ENCODE measurements at regions not wholly inside any gene's neighbourhood (a gene's known extent, or its start where the extent isn't known, plus 50 kb on each side); places are given as distances from the start of the nearest gene placed in this dataset.

GRCh38 chr20:51092338-51092737 is 69.4 kb upstream of the KCNG1 start:
- no peak for DNase-seq

DNA sequence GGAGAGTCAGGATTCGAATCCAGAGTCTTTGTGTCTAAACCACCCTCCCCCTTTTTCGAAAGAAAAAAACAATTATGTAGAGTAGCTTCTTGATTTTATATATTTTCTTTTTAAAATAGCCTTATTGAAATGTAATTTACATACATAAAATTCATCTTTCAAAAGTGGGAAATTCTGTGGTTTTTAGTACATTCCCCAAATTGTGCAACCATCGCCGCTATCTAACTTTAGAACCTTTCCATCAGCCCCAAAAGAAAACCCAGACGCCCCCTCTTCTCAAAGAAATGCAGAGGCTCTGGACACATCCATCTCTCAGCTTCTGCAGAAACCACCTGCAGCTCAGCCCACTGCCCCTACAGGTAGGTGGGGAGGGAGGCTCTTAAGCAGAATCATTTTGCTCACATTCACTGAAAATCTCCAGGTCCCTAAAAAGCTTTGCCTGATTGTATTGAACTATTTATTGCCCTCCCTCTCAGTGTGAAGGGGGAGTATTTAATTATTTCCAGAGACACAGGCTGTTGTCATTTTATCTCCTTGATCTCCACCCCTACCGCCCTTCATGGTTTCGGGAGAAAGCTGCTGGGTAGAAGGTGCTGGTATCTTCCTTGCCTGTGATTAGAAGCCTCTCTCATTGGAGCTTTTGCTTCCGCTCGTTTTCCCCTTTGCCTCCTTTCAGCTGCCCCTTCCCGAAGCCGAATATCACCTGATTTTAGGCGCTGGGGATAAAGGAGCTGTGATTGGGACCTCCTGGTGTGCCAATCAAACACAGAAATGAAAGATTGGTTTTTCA is 68.7 kb upstream of the KCNG1 start:
- DNase-seq = peak in 2 of 3 experiments; percentile 51 to 82

DNA sequence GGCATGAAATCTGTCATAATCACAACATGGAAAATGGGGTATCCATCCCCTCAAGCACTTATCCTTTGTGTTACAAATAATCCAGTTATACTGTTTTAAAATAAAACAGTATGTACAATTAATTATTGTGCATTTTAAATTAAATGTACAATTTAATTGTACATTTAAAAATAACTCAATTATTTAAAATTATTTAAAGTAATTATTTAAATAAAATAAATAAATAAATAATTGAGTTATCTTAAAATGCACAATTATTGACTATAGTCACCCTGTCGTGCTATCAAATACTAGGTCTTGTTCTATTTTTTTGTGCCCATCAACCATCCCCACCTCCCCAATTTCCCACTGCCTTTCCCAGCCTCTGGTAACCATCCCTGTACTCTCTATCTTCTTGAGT is 66.9 kb upstream of the KCNG1 start:
- DNase-seq = no peak

DNA sequence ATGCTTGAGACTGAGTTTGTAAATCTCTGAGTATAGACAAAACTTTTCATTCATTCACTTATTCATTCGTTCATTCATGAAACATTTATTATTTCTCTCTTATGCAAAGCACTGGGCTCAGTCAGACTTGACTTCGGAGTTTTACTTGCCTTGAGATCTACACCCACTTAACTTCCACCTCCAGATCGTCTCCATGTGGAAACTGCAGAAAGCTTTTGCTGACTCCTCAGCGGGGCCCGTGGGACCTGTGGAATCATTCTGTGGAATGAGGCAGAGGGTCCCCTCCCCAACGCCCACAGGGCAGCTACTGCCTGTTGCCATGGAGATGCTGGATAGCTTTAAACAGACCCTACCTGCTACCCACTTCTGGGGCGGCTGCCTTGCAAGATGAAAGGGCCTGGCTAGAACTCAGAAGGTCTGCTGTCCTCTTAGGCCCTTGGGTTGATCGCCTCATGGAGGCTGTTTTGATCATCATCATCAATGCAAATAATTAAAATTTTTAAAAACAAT is 66.4 kb upstream of the KCNG1 start:
- no peak for DNase-seq

DNA sequence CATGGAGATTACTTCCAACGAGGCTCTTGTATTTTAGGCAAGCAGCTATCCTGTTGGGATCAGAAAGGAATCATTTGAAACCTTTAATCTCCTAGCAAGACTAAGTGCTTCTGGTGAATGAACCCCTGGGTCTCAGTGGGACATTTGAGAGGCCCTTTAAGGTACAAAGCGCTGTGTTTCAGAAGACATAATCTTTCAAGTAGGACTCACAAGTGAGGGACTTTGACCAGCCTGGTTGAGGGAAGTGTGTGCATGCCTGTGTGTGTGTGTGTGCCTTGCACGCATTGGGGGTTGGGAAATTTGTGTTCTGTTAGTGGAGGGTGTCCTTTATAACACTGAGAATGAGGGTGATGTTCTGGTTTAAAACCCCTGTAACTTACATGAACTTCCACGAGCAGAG is 64.4 kb upstream of the KCNG1 start:
- peak in 1 of 3 experiments; percentile 13 for DNase-seq

DNA sequence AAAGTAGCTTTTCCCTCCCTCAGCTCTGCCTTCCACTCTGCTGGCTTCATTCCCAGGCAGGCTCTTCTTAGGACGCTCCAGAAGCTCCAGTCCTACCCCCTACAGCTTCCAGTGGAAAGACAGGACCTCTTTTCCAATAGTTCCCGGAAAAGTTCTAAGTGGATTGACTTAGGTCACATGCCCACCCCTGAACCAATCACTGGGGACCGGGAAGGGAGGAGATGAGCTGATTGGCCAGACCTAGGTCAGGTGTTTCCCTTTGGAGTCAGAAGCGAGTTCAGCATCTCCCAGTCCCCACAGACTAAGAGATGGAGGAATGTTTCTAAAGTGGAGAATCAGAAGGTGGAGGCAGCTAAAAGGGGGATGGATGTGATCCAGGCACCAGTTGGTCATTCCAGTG is 62.9 kb upstream of the KCNG1 start:
- no peak for DNase-seq

GRCh38 chr20:51084593-51085377 is 61.9 kb upstream of the KCNG1 start:
- DNase-seq = peak in 2 of 3 experiments; percentile 33 to 82

DNA sequence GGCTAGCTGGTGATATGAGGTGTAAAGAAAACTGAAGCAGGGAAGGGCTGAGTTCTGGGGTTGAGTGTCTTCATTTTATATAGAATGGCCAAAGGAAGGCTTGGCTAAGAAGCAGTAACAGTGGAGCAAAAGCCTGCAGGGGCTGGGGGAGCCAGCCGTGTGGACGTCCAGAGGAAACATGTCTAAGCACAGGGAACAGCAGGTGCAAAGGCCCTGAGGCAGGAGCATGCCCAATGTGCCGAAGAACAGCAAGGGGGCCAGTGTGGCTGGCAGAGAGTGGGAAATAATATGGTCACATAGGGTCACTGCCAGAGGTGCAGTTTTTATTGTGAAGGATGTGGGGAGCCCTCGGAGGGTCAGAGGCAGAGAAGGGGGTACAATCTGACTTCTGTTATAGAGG is 60.5 kb upstream of the KCNG1 start:
- DNase-seq = no peak

DNA sequence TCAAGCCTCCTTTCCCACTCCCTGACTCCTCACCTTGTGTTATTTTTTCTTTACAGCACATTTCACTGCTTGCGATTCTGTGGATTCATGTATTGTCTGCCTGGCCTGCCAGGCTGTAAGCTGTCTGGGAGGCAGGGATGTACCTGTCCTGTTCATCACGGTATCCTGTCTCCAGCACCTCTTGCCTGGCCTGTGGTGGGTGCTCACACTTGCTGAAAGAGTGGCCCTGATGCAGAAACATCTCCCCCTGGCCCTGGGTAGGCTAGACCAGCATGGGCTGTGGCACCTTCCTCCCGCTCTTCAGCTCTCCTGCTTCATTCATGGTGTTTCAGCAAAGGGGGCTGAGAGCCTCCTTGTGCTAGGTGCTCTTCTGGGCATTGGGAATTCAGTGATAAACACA is 60.1 kb upstream of the KCNG1 start:
- DNase-seq = no peak

GRCh38 chr20:51080516-51080915 is 57.6 kb upstream of the KCNG1 start:
- DNase-seq = no peak

DNA sequence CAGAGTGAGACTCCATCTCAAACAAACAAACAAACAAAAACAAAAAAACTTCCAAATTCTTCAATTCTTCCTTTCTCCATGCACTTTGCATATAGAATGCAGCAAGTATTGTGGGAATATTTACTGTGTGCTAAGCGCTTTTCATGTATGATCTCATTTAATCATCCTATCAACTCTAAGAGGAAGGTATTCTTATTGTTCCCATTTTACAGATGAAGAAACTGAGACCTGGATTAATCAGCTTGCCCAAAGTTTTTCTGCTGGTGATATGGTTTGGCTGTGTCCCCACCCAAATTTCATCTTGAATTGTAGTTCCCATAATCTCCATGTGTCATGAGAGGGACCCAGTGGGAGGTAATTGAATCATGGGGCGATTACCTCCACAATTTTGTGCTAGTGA is 56.6 kb upstream of the KCNG1 start:
- no peak for DNase-seq

- peak in 1 of 3 experiments; percentile 61 for DNase-seq
These were observed 54.8 kb upstream of the KCNG1 start for GRCh38 chr20:51077686-51078060.

DNA sequence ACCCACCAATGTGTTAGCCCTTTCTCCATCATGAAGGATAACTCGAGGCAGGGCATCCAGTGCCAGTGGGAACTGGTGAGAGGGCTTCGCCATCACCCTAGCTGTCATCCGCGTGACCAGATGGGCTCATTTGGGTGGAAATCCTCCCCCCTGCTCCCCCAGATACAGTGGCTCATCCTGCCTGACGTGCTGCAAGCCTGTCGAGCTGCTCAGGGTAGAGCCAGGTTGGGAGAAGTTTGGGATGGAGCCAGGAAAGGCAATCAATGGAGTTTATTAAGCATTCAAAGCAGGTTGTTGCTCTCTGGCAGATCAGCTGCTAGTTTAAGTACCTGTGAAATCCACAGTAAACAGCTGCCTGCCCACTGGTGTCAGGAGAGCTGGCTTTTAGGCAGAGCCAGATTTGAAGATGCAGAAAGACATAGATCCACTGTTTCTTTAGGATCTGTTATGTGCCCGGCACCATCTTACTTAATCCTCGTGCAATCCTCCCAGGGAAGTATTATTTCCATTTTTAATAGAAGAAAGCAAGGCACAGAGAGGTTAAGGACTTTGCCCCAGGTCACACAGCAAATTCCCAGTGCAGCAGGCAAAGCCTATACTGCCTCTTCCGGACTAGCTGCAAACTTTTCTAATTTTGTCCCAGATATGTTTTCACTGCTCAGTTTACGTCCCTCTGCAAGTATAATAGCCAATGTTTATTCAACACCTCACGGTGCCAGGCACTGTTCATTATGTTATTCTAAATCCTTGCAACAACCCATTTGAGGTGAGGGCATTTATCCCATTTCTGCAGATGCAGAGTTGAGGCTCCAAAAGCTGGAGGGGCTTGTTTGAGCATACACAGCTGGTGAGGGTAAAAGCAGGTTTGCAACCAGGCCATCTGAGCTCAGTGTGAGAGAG is 54.1 kb upstream of the KCNG1 start:
- DNase-seq = peak in 1 of 3 experiments; percentile 61

GRCh38 chr20:51074062-51074461 is 51.2 kb upstream of the KCNG1 start:
- DNase-seq = no peak

Data from NCI-H1417 (cell line).